OCI-LY7 (cell line): ENCODE measurements at regions not wholly inside any gene's neighbourhood (a gene's known extent, or its start where the extent isn't known, plus 50 kb on each side); places are given as distances from the start of the nearest gene placed in this dataset.

ENCODE experiments used
- CTCF ChIP-seq: fragments of 200-600 bp; sonication (generic); conservative IDR thresholded peaks from 2 replicates; pipeline ENCODE4 v1.5.1; 2014; ENCODE audit warnings: mild to moderate bottlenecking, antibody characterized with exemption, low read length, moderate library complexity, mixed read lengths
- EZH2phosphoT487 ChIP-seq: fragments of 200-600 bp; sonication (generic); IDR thresholded peaks from 2 replicates; pipeline ENCODE4 v1.6.1; 2018; ENCODE audit warnings: low read depth, borderline replicate concordance, mild to moderate bottlenecking, mixed run types, antibody characterized with exemption, low read length, moderate library complexity, mixed read lengths

DNA sequence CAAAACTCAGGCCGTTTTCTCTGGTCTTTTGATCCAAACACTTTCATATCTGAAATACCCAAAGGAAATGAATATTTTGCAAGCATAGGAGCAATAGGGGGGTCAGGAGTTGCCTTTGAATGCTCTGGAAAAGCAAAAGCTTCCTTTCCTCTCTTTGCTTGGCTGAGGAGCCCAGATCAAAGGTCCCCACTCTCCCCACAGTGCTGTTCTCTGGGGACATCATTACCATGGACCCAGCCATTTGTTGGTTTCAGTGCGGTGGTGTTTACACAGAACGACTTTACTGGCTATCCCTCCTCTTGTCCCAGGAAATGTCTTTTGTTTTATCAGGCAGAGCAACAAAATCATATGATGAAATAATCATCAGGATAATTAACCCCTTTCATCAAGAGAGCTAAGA, 1089.1 kb downstream of the TBC1D22A start:
- TF ChIP-seq CTCF, result no peak
- no peak for TF ChIP-seq EZH2phosphoT487
